GM23338 (cell line): ENCODE measurements at regions not wholly inside any gene's neighbourhood (a gene's known extent, or its start where the extent isn't known, plus 50 kb on each side); places are given as distances from the start of the nearest gene placed in this dataset.

Experiments used
- ATAC-seq: fragments of 200-7000 bp; cut with Tn5 transposase; 3 replicates; pipeline ENCODE4 v1.9.1; 2020
- DNase-seq: peaks from one replicate; pipeline ENCODE4 v3.0.0-alpha.2; 2015; ENCODE audit warnings: low spot score
- H2AFZ ChIP-seq: fragments of 200-600 bp; sonication (generic); 2 replicates; pipeline ENCODE4 v1.8.0; 2016; ENCODE audit warnings: antibody characterized with exemption, mild to moderate bottlenecking, moderate library complexity
- H3F3A ChIP-seq: fragments of 200-600 bp; sonication (generic); replicated peaks from 2 replicates; pipeline ENCODE4 v1.8.0; 2017; ENCODE audit warnings: antibody characterized with exemption, mixed run types, low read depth
- H3K27ac ChIP-seq: fragments of 200-600 bp; sonication (generic); 2 replicates; pipeline ENCODE4 v1.6.1; 2016; ENCODE audit warnings: low read depth
- H3K27me3 ChIP-seq: fragments of 200-600 bp; sonication (generic); 2 replicates; pipeline ENCODE4 v1.8.0; 2016; ENCODE audit warnings: mild to moderate bottlenecking, mixed run types, moderate library complexity; ENCODE audit not compliant: insufficient read depth
- H3K36me3 ChIP-seq: fragments of 200-600 bp; sonication (generic); 2 replicates; pipeline ENCODE4 v1.8.0; 2016; ENCODE audit warnings: mild to moderate bottlenecking; ENCODE audit not compliant: insufficient read depth
- H3K4me1 ChIP-seq: fragments of 200-600 bp; sonication (generic); 2 replicates; pipeline ENCODE4 v1.8.0; 2016; ENCODE audit warnings: mild to moderate bottlenecking, moderate library complexity; ENCODE audit not compliant: insufficient read depth
- H3K4me2 ChIP-seq: fragments of 200-600 bp; sonication (generic); 2 replicates; pipeline ENCODE4 v1.7.1; 2017; ENCODE audit warnings: mixed run types
- H3K4me3 ChIP-seq: fragments of 200-600 bp; sonication (generic); 2 replicates; pipeline ENCODE4 v1.6.1; 2016; ENCODE audit warnings: mixed run types
- H3K79me2 ChIP-seq: fragments of 200-600 bp; sonication (generic); replicated peaks from 2 replicates; pipeline ENCODE4 v1.8.0; 2017; ENCODE audit warnings: mild to moderate bottlenecking; ENCODE audit not compliant: insufficient read depth
- H3K9me2 ChIP-seq: fragments of 200-600 bp; sonication (generic); 2 replicates; pipeline ENCODE4 v1.8.0; 2017; ENCODE audit not compliant: insufficient read depth
- H4K20me1 ChIP-seq: fragments of 200-600 bp; sonication (generic); replicated peaks from 2 replicates; pipeline ENCODE4 v1.8.0; 2017; ENCODE audit warnings: mild to moderate bottlenecking; ENCODE audit not compliant: insufficient read depth
- H3K27ac Mint-ChIP-seq: 2 replicates; pipeline ENCODE4 v1.8.0; 2020; ENCODE audit warnings: inconsistent platforms, mild to moderate bottlenecking, moderate library complexity, mixed read lengths
- H3K27me3 Mint-ChIP-seq: 3 replicates; pipeline ENCODE4 v1.8.0; 2022; ENCODE audit warnings: low read depth, mild to moderate bottlenecking, moderate library complexity, mixed read lengths, inconsistent platforms; ENCODE audit not compliant: insufficient read depth, poor library complexity
- H3K36me3 Mint-ChIP-seq: 3 replicates; pipeline ENCODE4 v1.8.0; 2021; ENCODE audit warnings: low read depth, mild to moderate bottlenecking, inconsistent platforms, moderate library complexity, mixed read lengths
- H3K4me1 Mint-ChIP-seq: 3 replicates; pipeline ENCODE4 v1.8.0; 2020; ENCODE audit warnings: mild to moderate bottlenecking, inconsistent platforms, mixed read lengths
- H3K4me3 Mint-ChIP-seq: 3 replicates; pipeline ENCODE4 v1.8.0; 2021; ENCODE audit warnings: moderate library complexity, mild to moderate bottlenecking, inconsistent platforms, mixed read lengths
- H3K9me3 Mint-ChIP-seq: 3 replicates; pipeline ENCODE4 v1.8.0; 2020; ENCODE audit warnings: moderate library complexity, mild to moderate bottlenecking, inconsistent platforms, mixed read lengths
- CREB1 ChIP-seq: fragments of 250-450 bp; sonication (Bioruptor Pico); IDR thresholded peaks from 2 replicates; pipeline ENCODE4 v1.5.0; 2020; ENCODE audit warnings: low read depth, mild to moderate bottlenecking, moderate library complexity
- CTCF ChIP-seq, 2 experiments: fragments of 200-600 bp in 1 of 2; sonication (generic) in 1 of 2; conservative IDR thresholded peaks; 2 replicates each; pipeline versions ENCODE4 v1.5.1 to v1.6.1; 2016 to 2017; ENCODE audit warnings: antibody characterized with exemption in 2 of 2, low read depth in 2 of 2, mild to moderate bottlenecking in 2 of 2, moderate library complexity in 1 of 2
- EZH2 ChIP-seq: fragments of 200-600 bp; sonication (generic); IDR thresholded peaks from one replicate; pipeline ENCODE4 v1.8.0; 2017; ENCODE audit warnings: antibody characterized with exemption, mild to moderate bottlenecking, low read depth; ENCODE audit not compliant: unreplicated experiment
- EZH2phosphoT487 ChIP-seq: fragments of 200-600 bp; sonication (generic); IDR thresholded peaks from one replicate; pipeline ENCODE4 v1.8.1; 2018; ENCODE audit warnings: antibody characterized with exemption; ENCODE audit not compliant: unreplicated experiment
- JUNB ChIP-seq: IDR thresholded peaks from one replicate; pipeline ENCODE4 v1.6.1; 2016; ENCODE audit warnings: antibody characterized with exemption; ENCODE audit not compliant: unreplicated experiment
- NANOG ChIP-seq: IDR thresholded peaks from 2 replicates; pipeline ENCODE4 v1.6.1; 2016; ENCODE audit warnings: antibody characterized with exemption, borderline replicate concordance
- POLR2AphosphoS5 ChIP-seq: IDR thresholded peaks from 2 replicates; pipeline ENCODE4 v1.6.1; 2016; ENCODE audit warnings: antibody characterized with exemption, low read depth
- STAT1 ChIP-seq: IDR thresholded peaks from one replicate; pipeline ENCODE4 v1.6.1; 2016; ENCODE audit warnings: antibody characterized with exemption; ENCODE audit not compliant: unreplicated experiment
- ZNF114 ChIP-seq: fragments of 250-450 bp; sonication (Bioruptor Pico); IDR thresholded peaks from 2 replicates; pipeline ENCODE4 v1.5.0; 2020; ENCODE audit warnings: mild to moderate bottlenecking, moderate library complexity
- ZNF331 ChIP-seq: fragments of 250-450 bp; sonication (Bioruptor Pico); IDR thresholded peaks from 2 replicates; pipeline ENCODE4 v1.5.0; 2020; ENCODE audit warnings: low read depth, mild to moderate bottlenecking, moderate library complexity
- TF ChIP-seq, protein P1 (sequence below): IDR thresholded peaks from one replicate; pipeline ENCODE4 v1.6.1; 2018; ENCODE audit warnings: antibody characterized with exemption; ENCODE audit not compliant: unreplicated experiment
- TF ChIP-seq, protein P2 (sequence below): IDR thresholded peaks from 2 replicates; pipeline ENCODE4 v1.6.1; 2016; ENCODE audit warnings: antibody characterized with exemption
- TF ChIP-seq, protein P3 (sequence below): fragments of 250-450 bp; sonication (Bioruptor Pico); IDR thresholded peaks from 2 replicates; pipeline ENCODE4 v1.5.0; 2020; ENCODE audit warnings: mild to moderate bottlenecking, moderate library complexity

DNA sequence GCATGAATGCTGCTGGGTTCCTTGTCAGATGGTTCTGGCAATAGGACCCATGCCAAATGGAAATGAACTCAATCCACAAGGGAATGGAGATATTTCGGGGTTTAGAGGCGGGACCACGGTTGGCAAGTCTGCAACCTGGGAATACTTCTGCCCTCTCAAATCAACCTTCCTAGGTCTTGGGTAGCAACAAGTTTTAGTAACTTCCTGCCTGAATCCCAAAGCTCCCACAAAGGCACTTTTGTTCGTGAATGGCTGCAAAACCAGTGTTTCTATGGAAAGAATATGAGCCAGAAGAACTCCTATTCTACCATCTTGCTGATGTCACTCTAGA is 790.1 kb upstream of the SLC8A1 start:
- ATAC-seq: no peak

More for the DNA sequence above, 790.1 kb upstream of the SLC8A1 start:
- Histone ChIP-seq H3K27me3 (no peaks in the 10 kb centered on the region), H3F3A (no peaks in the 10 kb centered on the region), H3K79me2 (no peaks in the 10 kb centered on the region), H3K27ac (no peak overlapping the region), H3K9me2 (no peaks in the 10 kb centered on the region; the same call in 1 of the 2 replicates), H4K20me1 (no peaks in the 10 kb centered on the region), H3K4me3 (no peak overlapping the region), H3K4me2 (no peak overlapping the region), H2AFZ (peak overlapping the region; percentile 48; the same call in 1 of the 2 replicates), H3K36me3 (no peaks in the 10 kb centered on the region), H3K4me1 (no peaks in the 10 kb centered on the region)
- Mint-ChIP-seq H3K9me3 (no peaks in the 10 kb centered on the region), H3K36me3 (no peaks in the 10 kb centered on the region), H3K4me1 (no peaks in the 10 kb centered on the region), H3K27me3 (no peaks in the 10 kb centered on the region), H3K4me3 (no peak overlapping the region), H3K27ac (no peak overlapping the region)
- DNase-seq: no peak
- TF ChIP-seq, protein P1, sequence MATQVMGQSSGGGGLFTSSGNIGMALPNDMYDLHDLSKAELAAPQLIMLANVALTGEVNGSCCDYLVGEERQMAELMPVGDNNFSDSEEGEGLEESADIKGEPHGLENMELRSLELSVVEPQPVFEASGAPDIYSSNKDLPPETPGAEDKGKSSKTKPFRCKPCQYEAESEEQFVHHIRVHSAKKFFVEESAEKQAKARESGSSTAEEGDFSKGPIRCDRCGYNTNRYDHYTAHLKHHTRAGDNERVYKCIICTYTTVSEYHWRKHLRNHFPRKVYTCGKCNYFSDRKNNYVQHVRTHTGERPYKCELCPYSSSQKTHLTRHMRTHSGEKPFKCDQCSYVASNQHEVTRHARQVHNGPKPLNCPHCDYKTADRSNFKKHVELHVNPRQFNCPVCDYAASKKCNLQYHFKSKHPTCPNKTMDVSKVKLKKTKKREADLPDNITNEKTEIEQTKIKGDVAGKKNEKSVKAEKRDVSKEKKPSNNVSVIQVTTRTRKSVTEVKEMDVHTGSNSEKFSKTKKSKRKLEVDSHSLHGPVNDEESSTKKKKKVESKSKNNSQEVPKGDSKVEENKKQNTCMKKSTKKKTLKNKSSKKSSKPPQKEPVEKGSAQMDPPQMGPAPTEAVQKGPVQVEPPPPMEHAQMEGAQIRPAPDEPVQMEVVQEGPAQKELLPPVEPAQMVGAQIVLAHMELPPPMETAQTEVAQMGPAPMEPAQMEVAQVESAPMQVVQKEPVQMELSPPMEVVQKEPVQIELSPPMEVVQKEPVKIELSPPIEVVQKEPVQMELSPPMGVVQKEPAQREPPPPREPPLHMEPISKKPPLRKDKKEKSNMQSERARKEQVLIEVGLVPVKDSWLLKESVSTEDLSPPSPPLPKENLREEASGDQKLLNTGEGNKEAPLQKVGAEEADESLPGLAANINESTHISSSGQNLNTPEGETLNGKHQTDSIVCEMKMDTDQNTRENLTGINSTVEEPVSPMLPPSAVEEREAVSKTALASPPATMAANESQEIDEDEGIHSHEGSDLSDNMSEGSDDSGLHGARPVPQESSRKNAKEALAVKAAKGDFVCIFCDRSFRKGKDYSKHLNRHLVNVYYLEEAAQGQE: no peak
- TF ChIP-seq CREB1 (CRISPR knock-in tag): no peak
- TF ChIP-seq, protein P2, sequence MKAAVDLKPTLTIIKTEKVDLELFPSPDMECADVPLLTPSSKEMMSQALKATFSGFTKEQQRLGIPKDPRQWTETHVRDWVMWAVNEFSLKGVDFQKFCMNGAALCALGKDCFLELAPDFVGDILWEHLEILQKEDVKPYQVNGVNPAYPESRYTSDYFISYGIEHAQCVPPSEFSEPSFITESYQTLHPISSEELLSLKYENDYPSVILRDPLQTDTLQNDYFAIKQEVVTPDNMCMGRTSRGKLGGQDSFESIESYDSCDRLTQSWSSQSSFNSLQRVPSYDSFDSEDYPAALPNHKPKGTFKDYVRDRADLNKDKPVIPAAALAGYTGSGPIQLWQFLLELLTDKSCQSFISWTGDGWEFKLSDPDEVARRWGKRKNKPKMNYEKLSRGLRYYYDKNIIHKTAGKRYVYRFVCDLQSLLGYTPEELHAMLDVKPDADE: no peak
- TF ChIP-seq JUNB: no peak
- no peak for TF ChIP-seq ZNF331 (CRISPR knock-in tag)
- no peak for TF ChIP-seq POLR2AphosphoS5
- no peak for TF ChIP-seq EZH2
- TF ChIP-seq CTCF (conservative IDR thresholded peaks at IDR 0.05; ENCODE audit: low read depth in 2 of 2): no peak
- TF ChIP-seq, protein P3, sequence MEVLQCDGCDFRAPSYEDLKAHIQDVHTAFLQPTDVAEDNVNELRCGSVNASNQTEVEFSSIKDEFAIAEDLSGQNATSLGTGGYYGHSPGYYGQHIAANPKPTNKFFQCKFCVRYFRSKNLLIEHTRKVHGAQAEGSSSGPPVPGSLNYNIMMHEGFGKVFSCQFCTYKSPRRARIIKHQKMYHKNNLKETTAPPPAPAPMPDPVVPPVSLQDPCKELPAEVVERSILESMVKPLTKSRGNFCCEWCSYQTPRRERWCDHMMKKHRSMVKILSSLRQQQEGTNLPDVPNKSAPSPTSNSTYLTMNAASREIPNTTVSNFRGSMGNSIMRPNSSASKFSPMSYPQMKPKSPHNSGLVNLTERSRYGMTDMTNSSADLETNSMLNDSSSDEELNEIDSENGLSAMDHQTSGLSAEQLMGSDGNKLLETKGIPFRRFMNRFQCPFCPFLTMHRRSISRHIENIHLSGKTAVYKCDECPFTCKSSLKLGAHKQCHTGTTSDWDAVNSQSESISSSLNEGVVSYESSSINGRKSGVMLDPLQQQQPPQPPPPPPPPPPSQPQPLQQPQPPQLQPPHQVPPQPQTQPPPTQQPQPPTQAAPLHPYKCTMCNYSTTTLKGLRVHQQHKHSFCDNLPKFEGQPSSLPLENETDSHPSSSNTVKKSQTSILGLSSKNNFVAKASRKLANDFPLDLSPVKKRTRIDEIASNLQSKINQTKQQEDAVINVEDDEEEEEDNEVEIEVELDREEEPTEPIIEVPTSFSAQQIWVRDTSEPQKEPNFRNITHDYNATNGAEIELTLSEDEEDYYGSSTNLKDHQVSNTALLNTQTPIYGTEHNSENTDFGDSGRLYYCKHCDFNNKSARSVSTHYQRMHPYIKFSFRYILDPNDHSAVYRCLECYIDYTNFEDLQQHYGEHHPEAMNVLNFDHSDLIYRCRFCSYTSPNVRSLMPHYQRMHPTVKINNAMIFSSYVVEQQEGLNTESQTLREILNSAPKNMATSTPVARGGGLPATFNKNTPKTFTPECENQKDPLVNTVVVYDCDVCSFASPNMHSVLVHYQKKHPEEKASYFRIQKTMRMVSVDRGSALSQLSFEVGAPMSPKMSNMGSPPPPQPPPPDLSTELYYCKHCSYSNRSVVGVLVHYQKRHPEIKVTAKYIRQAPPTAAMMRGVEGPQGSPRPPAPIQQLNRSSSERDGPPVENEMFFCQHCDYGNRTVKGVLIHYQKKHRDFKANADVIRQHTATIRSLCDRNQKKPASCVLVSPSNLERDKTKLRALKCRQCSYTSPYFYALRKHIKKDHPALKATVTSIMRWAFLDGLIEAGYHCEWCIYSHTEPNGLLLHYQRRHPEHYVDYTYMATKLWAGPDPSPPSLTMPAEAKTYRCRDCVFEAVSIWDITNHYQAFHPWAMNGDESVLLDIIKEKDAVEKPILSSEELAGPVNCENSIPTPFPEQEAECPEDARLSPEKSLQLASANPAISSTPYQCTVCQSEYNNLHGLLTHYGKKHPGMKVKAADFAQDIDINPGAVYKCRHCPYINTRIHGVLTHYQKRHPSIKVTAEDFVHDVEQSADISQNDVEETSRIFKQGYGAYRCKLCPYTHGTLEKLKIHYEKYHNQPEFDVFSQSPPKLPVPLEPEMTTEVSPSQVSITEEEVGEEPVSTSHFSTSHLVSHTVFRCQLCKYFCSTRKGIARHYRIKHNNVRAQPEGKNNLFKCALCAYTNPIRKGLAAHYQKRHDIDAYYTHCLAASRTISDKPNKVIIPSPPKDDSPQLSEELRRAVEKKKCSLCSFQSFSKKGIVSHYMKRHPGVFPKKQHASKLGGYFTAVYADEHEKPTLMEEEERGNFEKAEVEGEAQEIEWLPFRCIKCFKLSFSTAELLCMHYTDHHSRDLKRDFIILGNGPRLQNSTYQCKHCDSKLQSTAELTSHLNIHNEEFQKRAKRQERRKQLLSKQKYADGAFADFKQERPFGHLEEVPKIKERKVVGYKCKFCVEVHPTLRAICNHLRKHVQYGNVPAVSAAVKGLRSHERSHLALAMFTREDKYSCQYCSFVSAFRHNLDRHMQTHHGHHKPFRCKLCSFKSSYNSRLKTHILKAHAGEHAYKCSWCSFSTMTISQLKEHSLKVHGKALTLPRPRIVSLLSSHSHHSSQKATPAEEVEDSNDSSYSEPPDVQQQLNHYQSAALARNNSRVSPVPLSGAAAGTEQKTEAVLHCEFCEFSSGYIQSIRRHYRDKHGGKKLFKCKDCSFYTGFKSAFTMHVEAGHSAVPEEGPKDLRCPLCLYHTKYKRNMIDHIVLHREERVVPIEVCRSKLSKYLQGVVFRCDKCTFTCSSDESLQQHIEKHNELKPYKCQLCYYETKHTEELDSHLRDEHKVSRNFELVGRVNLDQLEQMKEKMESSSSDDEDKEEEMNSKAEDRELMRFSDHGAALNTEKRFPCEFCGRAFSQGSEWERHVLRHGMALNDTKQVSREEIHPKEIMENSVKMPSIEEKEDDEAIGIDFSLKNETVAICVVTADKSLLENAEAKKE (CRISPR knock-in tag): no peak
- TF ChIP-seq STAT1: no peak
- TF ChIP-seq EZH2phosphoT487: no peak
- no peak for TF ChIP-seq NANOG
- TF ChIP-seq ZNF114 (CRISPR knock-in tag): no peak
